Endothelial cell (in vitro differentiated cells): ENCODE measurements at regions not wholly inside any gene's neighbourhood (a gene's known extent, or its start where the extent isn't known, plus 50 kb on each side); places are given as distances from the start of the nearest gene placed in this dataset.

Source experiments
- DNase-seq: peaks from one replicate; pipeline ENCODE4 v3.0.0; 2021; ENCODE audit warnings: low spot score
- H3K27ac Mint-ChIP-seq: one replicate; pipeline ENCODE4 v1.8.0; 2021; ENCODE audit warnings: mixed read lengths, inconsistent platforms; ENCODE audit not compliant: unreplicated experiment
- H3K27me3 Mint-ChIP-seq: one replicate; pipeline ENCODE4 v1.8.0; 2021; ENCODE audit warnings: mild to moderate bottlenecking, moderate library complexity, mixed read lengths, inconsistent platforms; ENCODE audit not compliant: unreplicated experiment
- H3K36me3 Mint-ChIP-seq: one replicate; pipeline ENCODE4 v1.8.0; 2021; ENCODE audit warnings: mild to moderate bottlenecking, low read depth, mixed read lengths, inconsistent platforms; ENCODE audit not compliant: unreplicated experiment
- H3K4me1 Mint-ChIP-seq: one replicate; pipeline ENCODE4 v1.8.0; 2021; ENCODE audit warnings: mild to moderate bottlenecking, mixed read lengths, inconsistent platforms; ENCODE audit not compliant: unreplicated experiment
- H3K4me3 Mint-ChIP-seq: one replicate; pipeline ENCODE4 v1.8.0; 2021; ENCODE audit warnings: mild to moderate bottlenecking, mixed read lengths, inconsistent platforms; ENCODE audit not compliant: unreplicated experiment
- H3K9me3 Mint-ChIP-seq: one replicate; pipeline ENCODE4 v1.8.0; 2021; ENCODE audit warnings: mixed read lengths, inconsistent platforms; ENCODE audit not compliant: unreplicated experiment
- TF ChIP-seq, protein P1 (sequence below): fragments of 200-600 bp; sonication (generic); IDR thresholded peaks from one replicate; pipeline ENCODE4 v1.5.0; 2021; ENCODE audit warnings: antibody characterized with exemption; ENCODE audit not compliant: unreplicated experiment

DNA sequence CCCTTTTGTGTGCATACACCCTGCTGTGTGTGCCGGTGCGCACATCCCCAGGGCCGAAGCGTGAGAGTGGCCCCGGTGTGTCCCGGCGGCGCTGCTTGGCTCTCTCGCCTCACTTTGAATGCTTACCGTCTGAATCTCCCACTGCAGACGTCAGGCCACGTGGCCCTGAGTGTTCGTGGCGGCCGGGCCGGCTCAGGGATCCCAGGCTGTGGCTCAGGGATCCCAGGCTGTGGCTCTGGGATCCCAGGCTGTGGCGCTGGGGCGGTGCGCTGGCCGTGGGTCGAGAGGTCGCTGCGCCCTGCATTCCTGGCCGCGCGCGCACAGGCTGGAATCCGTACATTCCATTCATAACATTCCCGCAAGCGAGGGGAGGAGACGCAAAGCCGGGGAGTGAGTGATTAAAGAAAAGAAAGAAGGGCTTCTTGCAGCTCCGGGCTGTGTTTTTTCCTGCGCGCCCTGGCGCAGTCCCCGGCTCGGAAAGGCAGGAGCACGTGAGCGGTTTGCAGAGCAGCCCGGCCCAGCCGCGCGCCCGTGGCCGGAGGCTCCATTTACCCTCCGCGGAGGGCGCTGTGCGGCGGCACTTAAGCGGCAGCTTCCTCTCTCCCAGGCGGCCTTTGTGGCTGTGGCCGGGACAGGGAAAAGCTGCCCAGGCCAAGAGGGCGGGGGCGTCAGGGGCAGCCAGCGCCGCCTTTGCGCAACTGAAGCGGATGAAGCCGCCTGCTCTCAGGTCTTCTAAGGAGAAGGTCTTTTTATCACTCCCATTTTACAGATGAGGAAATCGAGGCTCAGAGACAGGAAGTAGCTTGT, 87.0 kb upstream of the ALDH1L1 start:
- Mint-ChIP-seq H3K9me3 (no peaks in the 10 kb centered on the region), H3K27me3 (peaks cover 11% of the 10 kb centered on the region), H3K36me3 (no peaks in the 10 kb centered on the region), H3K27ac (no peak overlapping the region), H3K4me1 (peaks cover 12% of the 10 kb centered on the region), H3K4me3 (peak overlapping the region; percentile 89)
- DNase-seq = peak; percentile 65
- TF ChIP-seq, protein P1, sequence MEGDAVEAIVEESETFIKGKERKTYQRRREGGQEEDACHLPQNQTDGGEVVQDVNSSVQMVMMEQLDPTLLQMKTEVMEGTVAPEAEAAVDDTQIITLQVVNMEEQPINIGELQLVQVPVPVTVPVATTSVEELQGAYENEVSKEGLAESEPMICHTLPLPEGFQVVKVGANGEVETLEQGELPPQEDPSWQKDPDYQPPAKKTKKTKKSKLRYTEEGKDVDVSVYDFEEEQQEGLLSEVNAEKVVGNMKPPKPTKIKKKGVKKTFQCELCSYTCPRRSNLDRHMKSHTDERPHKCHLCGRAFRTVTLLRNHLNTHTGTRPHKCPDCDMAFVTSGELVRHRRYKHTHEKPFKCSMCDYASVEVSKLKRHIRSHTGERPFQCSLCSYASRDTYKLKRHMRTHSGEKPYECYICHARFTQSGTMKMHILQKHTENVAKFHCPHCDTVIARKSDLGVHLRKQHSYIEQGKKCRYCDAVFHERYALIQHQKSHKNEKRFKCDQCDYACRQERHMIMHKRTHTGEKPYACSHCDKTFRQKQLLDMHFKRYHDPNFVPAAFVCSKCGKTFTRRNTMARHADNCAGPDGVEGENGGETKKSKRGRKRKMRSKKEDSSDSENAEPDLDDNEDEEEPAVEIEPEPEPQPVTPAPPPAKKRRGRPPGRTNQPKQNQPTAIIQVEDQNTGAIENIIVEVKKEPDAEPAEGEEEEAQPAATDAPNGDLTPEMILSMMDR = no peak

DNA sequence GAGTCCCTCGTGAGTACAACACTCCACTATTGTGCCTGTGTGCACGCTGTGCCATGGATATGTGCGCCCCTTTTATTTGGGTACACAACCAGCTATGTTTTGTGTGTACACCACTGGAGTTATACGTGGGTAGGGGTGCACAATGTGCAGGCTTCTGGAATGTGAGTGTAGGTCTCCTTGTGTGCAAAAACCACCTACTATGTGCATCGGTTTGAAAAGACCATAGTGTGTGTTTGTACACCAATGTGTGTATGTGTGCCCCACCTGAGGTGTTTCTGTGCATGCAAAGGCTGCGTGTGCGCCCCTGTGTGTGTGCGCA, 86.4 kb upstream of the ALDH1L1 start:
- TF ChIP-seq, protein P1 = no peak
- Mint-ChIP-seq H3K27me3 (peaks cover 13% of the 10 kb centered on the region), H3K27ac (no peak overlapping the region), H3K36me3 (no peaks in the 10 kb centered on the region), H3K9me3 (no peaks in the 10 kb centered on the region), H3K4me1 (peaks cover 12% of the 10 kb centered on the region), H3K4me3 (no peak overlapping the region)
- DNase-seq = no peak

DNA sequence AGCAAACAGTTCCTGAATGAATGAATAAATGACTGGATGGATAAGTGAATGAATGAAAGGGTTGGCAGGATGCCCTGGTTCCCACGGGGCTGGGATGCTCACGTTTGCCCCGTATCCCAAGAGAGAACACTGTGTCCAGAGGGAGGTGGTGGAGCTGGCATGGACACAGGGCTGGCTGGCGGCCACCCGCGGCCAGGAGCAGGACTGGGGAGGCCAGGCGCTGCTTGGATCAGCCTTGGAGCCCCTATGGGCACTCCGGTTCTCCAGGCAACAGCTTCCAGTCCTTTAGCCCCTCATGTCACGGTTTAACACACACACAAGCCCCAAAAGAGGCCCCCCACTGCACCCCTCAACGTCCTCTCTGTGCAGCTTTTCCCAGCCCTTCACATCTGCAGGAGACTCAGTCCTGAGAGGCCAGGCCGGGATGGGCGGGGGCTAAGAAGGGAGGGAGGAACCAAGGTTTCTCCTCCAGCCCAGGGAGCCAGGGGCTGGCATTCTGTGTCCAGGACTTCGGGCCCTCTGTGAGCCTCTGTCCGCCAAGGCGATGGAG, 86.0 kb upstream of the ALDH1L1 start:
- no peaks in the 10 kb centered on the region for H3K36me3 Mint-ChIP-seq
- no peak overlapping the region for H3K4me3 Mint-ChIP-seq
- TF ChIP-seq, protein P1 = no peak
- DNase-seq = no peak
- peaks cover 12% of the 10 kb centered on the region for H3K4me1 Mint-ChIP-seq
- H3K27me3 Mint-ChIP-seq = peaks cover 13% of the 10 kb centered on the region
- H3K9me3 Mint-ChIP-seq = no peaks in the 10 kb centered on the region
- H3K27ac Mint-ChIP-seq = no peak overlapping the region

DNA sequence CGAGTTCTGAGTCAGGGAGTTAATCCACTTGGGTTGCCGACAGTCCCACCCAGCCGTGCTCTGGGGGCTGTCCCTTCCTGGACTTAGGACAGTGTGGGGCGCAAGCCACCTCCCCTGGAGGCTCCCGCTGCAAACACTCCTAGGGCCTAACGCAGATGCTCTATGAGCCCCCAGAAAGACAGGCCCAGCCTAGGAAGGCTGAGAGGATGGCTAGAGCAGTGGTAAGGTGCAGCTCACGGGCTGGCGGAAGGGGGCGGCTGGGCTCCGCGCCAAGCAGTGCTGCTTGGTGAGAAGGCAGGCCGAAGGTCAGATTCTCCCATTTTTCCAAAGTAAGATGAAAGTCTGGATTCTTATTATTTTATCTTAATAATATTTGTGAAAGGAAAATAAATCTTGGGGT, 84.6 kb upstream of the ALDH1L1 start:
- peaks cover 12% of the 10 kb centered on the region for H3K4me1 Mint-ChIP-seq
- H3K4me3 Mint-ChIP-seq = no peak overlapping the region
- TF ChIP-seq, protein P1 = no peak
- H3K9me3 Mint-ChIP-seq = no peaks in the 10 kb centered on the region
- H3K27ac Mint-ChIP-seq = no peak overlapping the region
- H3K36me3 Mint-ChIP-seq = no peaks in the 10 kb centered on the region
- no peak for DNase-seq
- H3K27me3 Mint-ChIP-seq = peaks cover 14% of the 10 kb centered on the region

DNA sequence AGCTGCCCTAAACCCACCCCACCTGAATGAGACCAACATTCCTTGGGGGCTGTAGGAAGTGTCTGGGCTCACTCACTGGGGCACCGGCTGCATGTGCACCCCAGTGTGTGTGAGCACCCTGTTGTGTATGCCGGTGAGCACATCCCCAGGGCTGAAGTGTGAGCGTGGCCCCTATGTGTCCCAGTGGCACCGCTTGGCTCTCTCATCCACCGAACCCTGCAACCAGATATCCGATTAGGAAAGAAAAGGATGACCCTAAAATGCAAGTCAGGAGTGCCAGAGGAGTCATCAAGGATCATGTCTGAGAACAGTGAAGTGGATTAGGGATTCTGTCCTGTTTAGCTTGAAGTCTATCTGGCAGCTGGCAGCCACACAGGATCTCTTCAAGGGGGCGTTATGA, 84.0 kb upstream of the ALDH1L1 start:
- no peaks in the 10 kb centered on the region for H3K9me3 Mint-ChIP-seq
- peaks cover 12% of the 10 kb centered on the region for H3K4me1 Mint-ChIP-seq
- no peak for DNase-seq
- H3K36me3 Mint-ChIP-seq = no peaks in the 10 kb centered on the region
- no peak overlapping the region for H3K4me3 Mint-ChIP-seq
- peaks cover 14% of the 10 kb centered on the region for H3K27me3 Mint-ChIP-seq
- H3K27ac Mint-ChIP-seq = no peak overlapping the region
- TF ChIP-seq, protein P1 = no peak
